GM12878 (cell line): ENCODE measurements at regions not wholly inside any gene's neighbourhood (a gene's known extent, or its start where the extent isn't known, plus 50 kb on each side); places are given as distances from the start of the nearest gene placed in this dataset.
A peak's percentile ranks its signal among the peaks of the same experiment; 100 is the strongest.

ENCODE experiments used
- CBX3 ChIP-seq: fragments of 200-600 bp; sonication (generic); IDR thresholded peaks from 2 replicates; pipeline ENCODE4 v1.6.1; 2016; ENCODE audit warnings: low read depth, borderline replicate concordance
- CEBPB ChIP-seq, 2 experiments: fragments of 150-350 bp in 1 of 2; IDR thresholded peaks; 2 replicates each; pipeline ENCODE4 v1.6.1; 2012 to 2014; ENCODE audit warnings: low read depth in 2 of 2, low read length in 2 of 2, borderline replicate concordance in 1 of 2, inconsistent platforms in 1 of 2
- ELK1 ChIP-seq: IDR thresholded peaks from 2 replicates; pipeline ENCODE4 v1.6.1; 2012; ENCODE audit warnings: low read depth, low read length, improper control_type of control experiment
- EP300 ChIP-seq, 2 experiments: fragments of 150-350 bp in 1 of 2; IDR thresholded peaks; 2 replicates each; pipeline ENCODE4 v1.6.1; 2011 to 2012; ENCODE audit warnings: low read depth in 2 of 2, low read length in 2 of 2, borderline replicate concordance in 1 of 2, improper control_type of control experiment in 1 of 2, inconsistent platforms in 1 of 2; ENCODE audit not compliant: control insufficient read depth in 1 of 2
- ESRRA ChIP-seq: IDR thresholded peaks from 2 replicates; pipeline ENCODE4 v1.6.1; 2012; ENCODE audit warnings: mild to moderate bottlenecking, low read length, improper control_type of control experiment
- FOXM1 ChIP-seq: IDR thresholded peaks from 2 replicates; pipeline ENCODE4 v1.6.1; 2012; ENCODE audit warnings: low read depth, mild to moderate bottlenecking, inconsistent platforms, low read length, moderate library complexity
- HSF1 ChIP-seq: fragments of 150-350 bp; IDR thresholded peaks from 2 replicates; pipeline ENCODE4 v1.6.1; 2014; ENCODE audit warnings: mild to moderate bottlenecking, low read depth, low read length
- JUNB ChIP-seq: IDR thresholded peaks from 2 replicates; pipeline ENCODE4 v1.6.1; 2016; ENCODE audit warnings: antibody characterized with exemption, mild to moderate bottlenecking
- KLF5 ChIP-seq: fragments of 450-650 bp; IDR thresholded peaks from 2 replicates; pipeline ENCODE4 v1.6.1; 2014; ENCODE audit warnings: mild to moderate bottlenecking; ENCODE audit not compliant: partially characterized antibody
- MTA3 ChIP-seq: IDR thresholded peaks from 2 replicates; pipeline ENCODE4 v1.6.1; 2012; ENCODE audit warnings: low read length, inconsistent platforms, borderline replicate concordance
- MYC ChIP-seq: IDR thresholded peaks from 2 replicates; pipeline ENCODE4 v1.6.1; 2011; ENCODE audit warnings: mild to moderate bottlenecking, low read length, moderate library complexity, inconsistent platforms; ENCODE audit not compliant: insufficient read depth, insufficient replicate concordance, insufficient read length, severe bottlenecking
- NFIC ChIP-seq: IDR thresholded peaks from 2 replicates; pipeline ENCODE4 v1.6.1; 2012; ENCODE audit warnings: low read depth, mild to moderate bottlenecking, inconsistent platforms, low read length, moderate library complexity
- SMARCA5 ChIP-seq: fragments of 450-650 bp; IDR thresholded peaks from 2 replicates; pipeline ENCODE4 v1.6.1; 2017; ENCODE audit warnings: mild to moderate bottlenecking
- SRF ChIP-seq, 2 experiments: IDR thresholded peaks; 2 replicates each; pipeline ENCODE4 v1.6.1; 2011; ENCODE audit warnings: low read depth in 2 of 2, low read length in 2 of 2, mild to moderate bottlenecking in 1 of 2, moderate library complexity in 1 of 2
- TCF12 ChIP-seq: IDR thresholded peaks from 2 replicates; pipeline ENCODE4 v1.6.1; 2011; ENCODE audit warnings: low read depth, mild to moderate bottlenecking, low read length
- TF ChIP-seq, protein P1 (sequence below): fragments of 450-650 bp; IDR thresholded peaks from 2 replicates; pipeline ENCODE4 v1.6.1; 2017; ENCODE audit warnings: mild to moderate bottlenecking, low read depth, inconsistent platforms; ENCODE audit not compliant: poor library complexity, severe bottlenecking
- TF ChIP-seq, protein P2 (sequence below): IDR thresholded peaks from 2 replicates; pipeline ENCODE4 v1.6.1; 2012; ENCODE audit warnings: low read length, inconsistent platforms

DNA sequence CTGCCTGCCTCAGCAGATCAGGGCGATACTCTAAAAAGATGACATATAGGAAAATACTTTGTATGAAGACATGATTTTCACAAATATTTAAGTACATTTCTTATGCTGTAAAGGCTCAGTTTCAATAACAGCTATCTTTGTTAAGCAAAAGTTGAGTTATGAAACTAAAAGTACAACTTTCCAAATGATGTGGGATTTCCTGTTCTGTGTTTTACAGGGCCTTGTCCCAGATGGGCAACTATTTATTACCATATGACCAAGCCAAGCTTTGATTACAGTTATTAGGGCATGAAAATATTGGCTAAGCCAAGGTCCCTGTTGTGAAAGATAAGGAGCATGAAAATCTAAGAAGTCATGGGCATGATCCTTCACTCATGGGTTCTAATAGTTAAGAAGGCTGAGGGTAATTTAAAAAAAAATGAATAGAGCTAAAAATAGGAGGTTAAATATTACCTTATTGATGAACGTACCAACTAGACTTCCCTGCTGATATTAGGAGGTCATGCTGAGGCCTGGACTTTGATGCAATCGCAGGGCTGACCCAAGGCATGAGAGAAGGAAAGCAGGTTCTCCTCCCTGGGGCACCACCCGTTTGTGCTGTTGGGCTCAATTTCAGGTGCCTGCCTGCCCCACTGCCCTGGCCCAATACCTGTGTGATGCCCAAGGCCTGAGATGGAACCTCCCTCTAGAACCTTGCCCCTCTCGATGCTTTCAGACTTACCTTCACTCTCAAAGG is 294.4 kb upstream of the PRDM1 start (continued):
- TF ChIP-seq, protein P1, sequence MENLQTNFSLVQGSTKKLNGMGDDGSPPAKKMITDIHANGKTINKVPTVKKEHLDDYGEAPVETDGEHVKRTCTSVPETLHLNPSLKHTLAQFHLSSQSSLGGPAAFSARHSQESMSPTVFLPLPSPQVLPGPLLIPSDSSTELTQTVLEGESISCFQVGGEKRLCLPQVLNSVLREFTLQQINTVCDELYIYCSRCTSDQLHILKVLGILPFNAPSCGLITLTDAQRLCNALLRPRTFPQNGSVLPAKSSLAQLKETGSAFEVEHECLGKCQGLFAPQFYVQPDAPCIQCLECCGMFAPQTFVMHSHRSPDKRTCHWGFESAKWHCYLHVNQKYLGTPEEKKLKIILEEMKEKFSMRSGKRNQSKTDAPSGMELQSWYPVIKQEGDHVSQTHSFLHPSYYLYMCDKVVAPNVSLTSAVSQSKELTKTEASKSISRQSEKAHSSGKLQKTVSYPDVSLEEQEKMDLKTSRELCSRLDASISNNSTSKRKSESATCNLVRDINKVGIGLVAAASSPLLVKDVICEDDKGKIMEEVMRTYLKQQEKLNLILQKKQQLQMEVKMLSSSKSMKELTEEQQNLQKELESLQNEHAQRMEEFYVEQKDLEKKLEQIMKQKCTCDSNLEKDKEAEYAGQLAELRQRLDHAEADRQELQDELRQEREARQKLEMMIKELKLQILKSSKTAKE: no peak
- no peak for TF ChIP-seq TCF12
- TF ChIP-seq FOXM1: peak; percentile 39; the same call in 1 of the 2 replicates
- TF ChIP-seq ESRRA: no peak
- no peak for TF ChIP-seq KLF5
- TF ChIP-seq, protein P2, sequence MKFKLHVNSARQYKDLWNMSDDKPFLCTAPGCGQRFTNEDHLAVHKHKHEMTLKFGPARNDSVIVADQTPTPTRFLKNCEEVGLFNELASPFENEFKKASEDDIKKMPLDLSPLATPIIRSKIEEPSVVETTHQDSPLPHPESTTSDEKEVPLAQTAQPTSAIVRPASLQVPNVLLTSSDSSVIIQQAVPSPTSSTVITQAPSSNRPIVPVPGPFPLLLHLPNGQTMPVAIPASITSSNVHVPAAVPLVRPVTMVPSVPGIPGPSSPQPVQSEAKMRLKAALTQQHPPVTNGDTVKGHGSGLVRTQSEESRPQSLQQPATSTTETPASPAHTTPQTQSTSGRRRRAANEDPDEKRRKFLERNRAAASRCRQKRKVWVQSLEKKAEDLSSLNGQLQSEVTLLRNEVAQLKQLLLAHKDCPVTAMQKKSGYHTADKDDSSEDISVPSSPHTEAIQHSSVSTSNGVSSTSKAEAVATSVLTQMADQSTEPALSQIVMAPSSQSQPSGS: no peak
- no peak for TF ChIP-seq ELK1
- TF ChIP-seq MTA3: no peak
- no peak for TF ChIP-seq SMARCA5
- TF ChIP-seq NFIC: peak; percentile 63
- peak; percentile 68 for TF ChIP-seq JUNB
- TF ChIP-seq CBX3: no peak
- no peak for TF ChIP-seq SRF (IDR thresholded peaks at IDR 0.05; ENCODE audit: low read depth in 2 of 2, low read length in 2 of 2)
- no peak; a peak in 1 of 4 replicates for TF ChIP-seq EP300 (IDR thresholded peaks at IDR 0.05; ENCODE audit: borderline replicate concordance in 1 of 2, control insufficient read depth in 1 of 2, low read depth in 2 of 2, low read length in 2 of 2)
- TF ChIP-seq CEBPB (IDR thresholded peaks at IDR 0.05; ENCODE audit: borderline replicate concordance in 1 of 2, low read depth in 2 of 2, low read length in 2 of 2): no peak
- no peak for TF ChIP-seq HSF1
- TF ChIP-seq MYC: no peak
- TF ChIP-seq, all 136 proteins: peak for 12
